Neural cell (in vitro differentiated cells): ENCODE measurements at regions not wholly inside any gene's neighbourhood (a gene's known extent, or its start where the extent isn't known, plus 50 kb on each side); places are given as distances from the start of the nearest gene placed in this dataset.

Experiments used
- CTCF ChIP-seq: fragments of 450-650 bp; IDR thresholded peaks from 2 replicates; pipeline ENCODE4 v1.5.1; 2014; ENCODE audit warnings: antibody characterized with exemption, mild to moderate bottlenecking, moderate library complexity; ENCODE audit not compliant: poor library complexity, severe bottlenecking
- EP300 ChIP-seq: fragments of 450-650 bp; conservative IDR thresholded peaks from 2 replicates; pipeline ENCODE4 v1.6.1; 2014; ENCODE audit warnings: antibody characterized with exemption, mild to moderate bottlenecking, moderate library complexity; ENCODE audit not compliant: poor library complexity, severe bottlenecking

- TF ChIP-seq EP300: no peak
- no peak for TF ChIP-seq CTCF
Observed at GRCh38 chr14:38554026-38554425, 298.1 kb upstream of the CLEC14A start.
